Mammary epithelial cell (primary cell): ENCODE measurements at regions not wholly inside any gene's neighbourhood (a gene's known extent, or its start where the extent isn't known, plus 50 kb on each side); places are given as distances from the start of the nearest gene placed in this dataset.

Experiments used
- EZH2 ChIP-seq: IDR thresholded peaks from 2 replicates; pipeline ENCODE4 v1.6.1; 2012; ENCODE audit warnings: low read length, inconsistent platforms, borderline replicate concordance
- TF ChIP-seq, protein P1 (sequence below), 2 donors: IDR thresholded peaks in 1 of 2; conservative IDR thresholded peaks in 1 of 2; 2 replicates each; pipeline ENCODE4 v1.5.1; 2011 to 2012; ENCODE audit warnings: inconsistent platforms in 2 of 2, low read length in 2 of 2, mild to moderate bottlenecking in 2 of 2, control low read depth in 1 of 2, low read depth in 1 of 2; ENCODE audit not compliant: insufficient read depth in 1 of 2; ENCODE audit errors: extremely low read depth in 1 of 2

DNA sequence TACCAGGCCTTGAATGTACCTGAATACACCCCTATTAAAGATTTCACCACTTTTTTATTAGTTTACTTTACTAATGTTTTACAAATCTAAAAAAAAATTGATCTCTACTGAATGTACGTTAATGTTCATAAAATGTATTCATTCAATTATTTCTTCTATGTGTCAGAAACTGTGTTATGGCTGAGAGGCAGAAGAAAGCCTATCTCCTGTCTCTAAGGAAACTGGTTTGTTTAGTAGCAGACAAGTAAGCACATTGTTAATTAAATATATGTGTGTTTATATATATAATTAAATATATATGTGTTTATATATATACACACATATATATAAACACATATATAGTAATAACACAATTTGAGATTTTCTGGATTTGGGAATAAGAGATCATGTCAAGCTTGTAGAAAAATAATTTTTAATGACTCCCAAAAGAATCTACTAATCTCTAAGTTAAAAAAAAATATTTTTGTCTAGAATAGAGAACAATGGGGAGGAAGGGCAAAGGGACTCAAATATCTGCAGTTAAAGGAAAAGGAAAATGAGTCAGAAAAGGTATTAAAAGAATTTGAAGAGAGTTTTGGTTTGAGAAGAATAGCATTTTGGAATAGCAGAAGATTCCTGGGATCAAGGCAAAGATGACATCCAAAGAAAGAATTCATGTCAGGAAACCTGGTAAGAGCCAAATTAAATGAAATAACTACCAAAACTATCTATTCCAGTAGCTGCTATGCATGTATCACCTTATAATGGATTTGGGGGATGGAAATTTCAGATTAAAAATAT is 92.1 kb downstream of the CH25H start:
- TF ChIP-seq, protein P1, sequence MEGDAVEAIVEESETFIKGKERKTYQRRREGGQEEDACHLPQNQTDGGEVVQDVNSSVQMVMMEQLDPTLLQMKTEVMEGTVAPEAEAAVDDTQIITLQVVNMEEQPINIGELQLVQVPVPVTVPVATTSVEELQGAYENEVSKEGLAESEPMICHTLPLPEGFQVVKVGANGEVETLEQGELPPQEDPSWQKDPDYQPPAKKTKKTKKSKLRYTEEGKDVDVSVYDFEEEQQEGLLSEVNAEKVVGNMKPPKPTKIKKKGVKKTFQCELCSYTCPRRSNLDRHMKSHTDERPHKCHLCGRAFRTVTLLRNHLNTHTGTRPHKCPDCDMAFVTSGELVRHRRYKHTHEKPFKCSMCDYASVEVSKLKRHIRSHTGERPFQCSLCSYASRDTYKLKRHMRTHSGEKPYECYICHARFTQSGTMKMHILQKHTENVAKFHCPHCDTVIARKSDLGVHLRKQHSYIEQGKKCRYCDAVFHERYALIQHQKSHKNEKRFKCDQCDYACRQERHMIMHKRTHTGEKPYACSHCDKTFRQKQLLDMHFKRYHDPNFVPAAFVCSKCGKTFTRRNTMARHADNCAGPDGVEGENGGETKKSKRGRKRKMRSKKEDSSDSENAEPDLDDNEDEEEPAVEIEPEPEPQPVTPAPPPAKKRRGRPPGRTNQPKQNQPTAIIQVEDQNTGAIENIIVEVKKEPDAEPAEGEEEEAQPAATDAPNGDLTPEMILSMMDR (conservative IDR thresholded peaks at IDR 0.05 in 1 of 2, IDR thresholded peaks at IDR 0.05 in 1 of 2; ENCODE audit: extremely low read depth in 1 of 2, insufficient read depth in 1 of 2, low read depth in 1 of 2, low read length in 2 of 2), result no peak
- TF ChIP-seq EZH2, result no peak
